ENCODE measurements at regions not wholly inside any gene's neighbourhood (a gene's known extent, or its start where the extent isn't known, plus 50 kb on each side); places are given as distances from the start of the nearest gene placed in this dataset.

DNA sequence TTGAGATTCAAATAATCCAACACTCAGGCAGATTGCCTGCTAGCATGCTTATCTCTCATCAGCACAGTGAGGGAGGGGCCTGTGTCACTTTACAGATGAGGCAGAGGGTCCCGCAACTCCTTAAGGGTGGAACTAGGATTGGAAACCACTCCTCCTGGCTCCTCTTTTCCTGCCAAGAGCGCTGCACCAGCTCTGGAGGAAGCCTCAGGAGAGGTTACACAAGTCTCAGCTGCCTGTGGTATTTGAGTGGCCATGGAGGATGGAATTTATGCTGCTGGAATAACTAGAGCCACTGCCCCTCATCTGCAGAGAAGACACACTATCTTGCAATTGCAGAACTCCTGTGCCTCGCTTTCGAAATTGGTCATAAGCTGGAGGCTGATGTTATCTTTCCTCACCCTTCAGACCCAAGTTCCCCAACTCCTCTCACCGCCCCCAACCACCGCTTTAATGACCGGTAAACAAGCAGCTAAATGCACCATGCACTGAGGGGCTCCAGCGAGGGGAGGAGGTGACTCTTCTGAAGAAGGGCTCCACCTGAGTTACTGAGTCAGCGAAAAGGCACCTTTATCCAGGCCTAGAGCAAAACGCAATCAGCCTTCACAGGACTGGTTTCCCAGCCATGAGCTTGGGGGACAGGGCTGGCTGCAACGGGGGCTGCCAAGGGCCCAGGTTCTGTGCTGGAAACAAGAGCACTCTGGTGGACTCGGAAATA lies 245.8 kb downstream of the SOX11 start:
- DNase-seq (ENCODE audit: low read depth, low spot score) (no peak), FAIRE-seq (no peak)
- Histone ChIP-seq H3K9ac (ENCODE audit: control insufficient read depth, extremely low read depth, insufficient read depth, low read length) (no peak overlapping the region), H3K9me1 (ENCODE audit: control insufficient read depth, extremely low read depth, insufficient read depth, low read length) (no peaks in the 10 kb centered on the region), H3K27ac (ENCODE audit: control insufficient read depth, insufficient read depth, low read length) (no peak overlapping the region), H3K4me1 (ENCODE audit: control insufficient read depth, extremely low read depth, insufficient read depth, low read length) (no peaks in the 10 kb centered on the region), H2AFZ (ENCODE audit: control insufficient read depth, low read length) (no peak overlapping the region), H3K4me3 (ENCODE audit: control insufficient read depth in 2 of 3, extremely low read depth in 1 of 3, insufficient read depth in 2 of 3, low read depth in 1 of 3, low read length in 3 of 3) (no peak overlapping the region), H3K4me2 (ENCODE audit: control insufficient read depth, extremely low read depth, insufficient read depth, low read depth, low read length) (no peak overlapping the region), H3K36me3 (ENCODE audit: control insufficient read depth in 2 of 2, extremely low read depth in 1 of 2, insufficient read depth in 2 of 2, low read length in 2 of 2) (no peaks in the 10 kb centered on the region), H4K20me1 (ENCODE audit: control insufficient read depth, extremely low read depth, insufficient read depth, low read length) (no peaks in the 10 kb centered on the region), H3K9me3 (ENCODE audit: control insufficient read depth, low read depth, low read length) (peaks cover 5% of the 10 kb centered on the region), H3K27me3 (ENCODE audit: control insufficient read depth, extremely low read depth, insufficient read depth, low read length) (no peaks in the 10 kb centered on the region), H3K79me2 (ENCODE audit: control insufficient read depth, insufficient read depth, low read length) (no peaks in the 10 kb centered on the region)
- dilution Hi-C loops (cut with MboI; ENCODE audit: extremely low pct_ligation_motif_present, low sequenced_read_pairs) = no loop called here
- TF ChIP-seq EZH2 (IDR thresholded peaks at IDR 0.05; ENCODE audit: low read length) = no peak
- TF ChIP-seq, protein P1, sequence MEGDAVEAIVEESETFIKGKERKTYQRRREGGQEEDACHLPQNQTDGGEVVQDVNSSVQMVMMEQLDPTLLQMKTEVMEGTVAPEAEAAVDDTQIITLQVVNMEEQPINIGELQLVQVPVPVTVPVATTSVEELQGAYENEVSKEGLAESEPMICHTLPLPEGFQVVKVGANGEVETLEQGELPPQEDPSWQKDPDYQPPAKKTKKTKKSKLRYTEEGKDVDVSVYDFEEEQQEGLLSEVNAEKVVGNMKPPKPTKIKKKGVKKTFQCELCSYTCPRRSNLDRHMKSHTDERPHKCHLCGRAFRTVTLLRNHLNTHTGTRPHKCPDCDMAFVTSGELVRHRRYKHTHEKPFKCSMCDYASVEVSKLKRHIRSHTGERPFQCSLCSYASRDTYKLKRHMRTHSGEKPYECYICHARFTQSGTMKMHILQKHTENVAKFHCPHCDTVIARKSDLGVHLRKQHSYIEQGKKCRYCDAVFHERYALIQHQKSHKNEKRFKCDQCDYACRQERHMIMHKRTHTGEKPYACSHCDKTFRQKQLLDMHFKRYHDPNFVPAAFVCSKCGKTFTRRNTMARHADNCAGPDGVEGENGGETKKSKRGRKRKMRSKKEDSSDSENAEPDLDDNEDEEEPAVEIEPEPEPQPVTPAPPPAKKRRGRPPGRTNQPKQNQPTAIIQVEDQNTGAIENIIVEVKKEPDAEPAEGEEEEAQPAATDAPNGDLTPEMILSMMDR (optimal IDR thresholded peaks at IDR 0.05 in 1 of 3, IDR thresholded peaks at IDR 0.05 in 1 of 3, conservative IDR thresholded peaks at IDR 0.05 in 1 of 3; ENCODE audit: extremely low read depth in 1 of 3, insufficient read depth in 2 of 3, low read length in 3 of 3) = no peak

DNA sequence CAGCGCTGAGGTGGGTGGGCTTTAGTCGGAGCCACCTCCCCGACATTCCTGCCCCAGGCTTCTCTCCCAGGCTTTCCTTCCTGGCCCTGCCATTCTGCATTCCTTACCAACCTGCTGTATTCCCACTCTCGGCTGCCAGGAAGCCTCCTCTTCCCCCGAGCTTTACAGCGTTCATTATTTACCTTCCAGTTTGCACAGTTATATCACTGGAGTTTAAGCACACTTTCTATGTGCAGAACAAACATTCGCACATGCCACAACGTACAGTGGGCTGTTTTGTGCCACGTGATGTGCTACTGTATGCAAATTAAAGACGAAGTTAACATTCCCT lies 246.3 kb downstream of the SOX11 start:
- H3K36me3 ChIP-seq (ENCODE audit: control insufficient read depth in 2 of 2, extremely low read depth in 1 of 2, insufficient read depth in 2 of 2, low read length in 2 of 2) = no peaks in the 10 kb centered on the region
- H3K9ac ChIP-seq (ENCODE audit: control insufficient read depth, extremely low read depth, insufficient read depth, low read length) = no peak overlapping the region
- dilution Hi-C loops (cut with MboI; ENCODE audit: extremely low pct_ligation_motif_present, low sequenced_read_pairs) = no loop called here
- H3K79me2 ChIP-seq (ENCODE audit: control insufficient read depth, insufficient read depth, low read length) = no peaks in the 10 kb centered on the region
- FAIRE-seq = no peak
- H2AFZ ChIP-seq (ENCODE audit: control insufficient read depth, low read length) = no peak overlapping the region
- no peaks in the 10 kb centered on the region for H3K4me1 ChIP-seq (ENCODE audit: control insufficient read depth, extremely low read depth, insufficient read depth, low read length)
- no peaks in the 10 kb centered on the region for H3K27me3 ChIP-seq (ENCODE audit: control insufficient read depth, extremely low read depth, insufficient read depth, low read length)
- DNase-seq (ENCODE audit: low read depth, low spot score) = no peak
- no peak overlapping the region for H3K4me2 ChIP-seq (ENCODE audit: control insufficient read depth, extremely low read depth, insufficient read depth, low read depth, low read length)
- no peak overlapping the region for H3K27ac ChIP-seq (ENCODE audit: control insufficient read depth, insufficient read depth, low read length)
- TF ChIP-seq EZH2 (IDR thresholded peaks at IDR 0.05; ENCODE audit: low read length) = no peak
- TF ChIP-seq, protein P1 (optimal IDR thresholded peaks at IDR 0.05 in 1 of 3, IDR thresholded peaks at IDR 0.05 in 1 of 3, conservative IDR thresholded peaks at IDR 0.05 in 1 of 3; ENCODE audit: extremely low read depth in 1 of 3, insufficient read depth in 2 of 3, low read length in 3 of 3) = no peak
- H3K9me3 ChIP-seq (ENCODE audit: control insufficient read depth, low read depth, low read length) = peaks cover 5% of the 10 kb centered on the region
- H3K9me1 ChIP-seq (ENCODE audit: control insufficient read depth, extremely low read depth, insufficient read depth, low read length) = no peaks in the 10 kb centered on the region
- no peaks in the 10 kb centered on the region for H4K20me1 ChIP-seq (ENCODE audit: control insufficient read depth, extremely low read depth, insufficient read depth, low read length)
- H3K4me3 ChIP-seq (ENCODE audit: control insufficient read depth in 2 of 3, extremely low read depth in 1 of 3, insufficient read depth in 2 of 3, low read depth in 1 of 3, low read length in 3 of 3) = no peak overlapping the region
